C4-2B (cell line): ENCODE measurements at regions not wholly inside any gene's neighbourhood (a gene's known extent, or its start where the extent isn't known, plus 50 kb on each side); places are given as distances from the start of the nearest gene placed in this dataset.
A peak's percentile ranks its signal among the peaks of the same experiment; 100 is the strongest.

Experiments
- H3K27ac ChIP-seq: fragments of 450-650 bp; 2 replicates; pipeline ENCODE4 v1.5.1; 2017
- CTCF ChIP-seq: fragments of 450-650 bp; conservative IDR thresholded peaks from 2 replicates; pipeline ENCODE4 v1.5.1; 2017; ENCODE audit warnings: mild to moderate bottlenecking
- ZFX ChIP-seq: fragments of 450-650 bp; IDR thresholded peaks from 2 replicates; pipeline ENCODE4 v1.6.1; 2017

- no peak overlapping the region for H3K27ac ChIP-seq
- TF ChIP-seq ZFX: no peak
- TF ChIP-seq CTCF: no peak
Measured at GRCh38 chr2:238745997-238746396, 101.9 kb upstream of the TWIST2 start.

- TF ChIP-seq ZFX (no peak), CTCF (no peak)
- no peak overlapping the region for H3K27ac ChIP-seq
Measured at GRCh38 chr2:238747114-238747513, 100.8 kb upstream of the TWIST2 start.

GRCh38 chr2:238747557-238747956, 100.3 kb upstream of the TWIST2 start:
- no peak overlapping the region for H3K27ac ChIP-seq
- no peak for TF ChIP-seq CTCF
- no peak for TF ChIP-seq ZFX

DNA sequence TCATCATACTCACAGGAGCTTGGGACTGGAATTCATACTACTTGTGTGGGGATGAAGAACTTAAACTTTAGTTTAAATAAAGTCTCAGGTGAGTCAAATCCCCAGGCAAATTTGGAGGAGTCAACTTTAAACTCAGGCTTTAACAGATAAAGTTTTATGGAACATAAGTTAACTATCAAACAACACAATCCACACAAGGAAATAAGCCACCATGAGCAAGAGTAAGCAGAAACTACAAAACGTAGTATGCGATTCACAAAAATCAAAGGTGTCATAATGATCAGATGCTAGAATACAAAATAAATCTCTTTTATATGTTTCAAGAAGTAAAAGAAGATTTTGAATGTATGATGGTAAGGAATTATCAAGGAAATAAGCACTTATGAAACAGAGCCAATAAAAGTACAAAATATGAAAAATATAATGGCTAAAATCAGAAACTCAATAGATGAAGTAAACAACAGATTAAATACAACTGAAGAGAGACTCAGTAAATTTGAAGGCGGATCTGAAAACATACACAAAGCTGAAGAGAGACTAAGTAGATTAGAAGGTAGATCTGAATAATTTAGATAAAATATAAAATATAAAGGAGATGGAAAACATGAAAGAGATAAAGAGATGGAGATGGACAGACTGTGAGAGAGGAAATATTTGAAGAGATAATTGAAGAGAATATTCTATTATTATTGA, 97.5 kb upstream of the TWIST2 start:
- no peak for TF ChIP-seq CTCF
- TF ChIP-seq ZFX: no peak

GRCh38 chr2:238754259-238754658, 93.6 kb upstream of the TWIST2 start:
- H3K27ac ChIP-seq: no peak overlapping the region
- TF ChIP-seq CTCF (peak; percentile 34), ZFX (no peak)

More for the DNA sequence above, 97.5 kb upstream of the TWIST2 start:
- H3K27ac ChIP-seq: no peak overlapping the region

DNA sequence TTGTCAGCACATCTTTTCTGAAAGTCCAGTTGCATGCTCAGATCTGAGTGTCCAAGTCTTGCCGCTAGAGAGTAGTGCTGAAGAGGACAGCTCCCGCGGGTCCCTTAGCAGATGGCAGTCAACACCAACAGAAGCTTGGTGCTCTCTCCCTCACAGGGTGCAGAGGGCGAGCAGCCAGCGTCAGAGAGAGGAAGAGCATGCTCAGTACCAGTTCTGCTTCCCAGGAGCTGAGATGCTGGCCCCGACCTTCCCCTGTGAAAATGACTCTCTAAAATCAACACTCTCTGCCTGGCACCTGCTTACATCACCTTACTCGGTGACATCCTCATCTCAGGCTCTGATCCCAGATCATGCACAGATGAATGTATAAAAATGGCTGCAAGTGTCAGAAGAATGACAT, 86.0 kb upstream of the TWIST2 start:
- TF ChIP-seq ZFX (no peak), CTCF (no peak)
- H3K27ac ChIP-seq: no peak overlapping the region

GRCh38 chr2:238763471-238763995, 84.4 kb upstream of the TWIST2 start:
- H3K27ac ChIP-seq: no peak overlapping the region
- no peak for TF ChIP-seq ZFX
- TF ChIP-seq CTCF: no peak
